GM12878 (cell line): ENCODE measurements at regions not wholly inside any gene's neighbourhood (a gene's known extent, or its start where the extent isn't known, plus 50 kb on each side); places are given as distances from the start of the nearest gene placed in this dataset.

Experiments used
- ATAC-seq: fragments of 200-7000 bp; cut with Tn5 transposase; 3 replicates; pipeline ENCODE4 v1.9.1; 2020; ENCODE audit warnings: mild to moderate bottlenecking, moderate library complexity
- BruUV-seq: library from RNA; stranded (reverse); fragments of 400-500 nt; replicated peaks from 2 replicates; lab custom pipeline; 2021; lab: Mats Ljungman, UMichigan
- CTCF ChIA-PET: fragments of 300-600 bp; sonication (Branson Sonifier 250); formaldehyde crosslinking; extraction: SDS; loops from one replicate; lab custom pipeline; 2021; ENCODE audit warnings: inconsistent platforms; lab: Yijun Ruan, JAX
- POLR2A ChIA-PET: fragments of 350-600 bp; formaldehyde crosslinking; extraction: SDS; loops from one replicate; lab custom pipeline; 2021; ENCODE audit warnings: inconsistent platforms; lab: Charles Lee
- RAD21 ChIA-PET: fragments of 300-600 bp; sonication (Branson Sonifier 250); formaldehyde crosslinking; loops from one replicate; lab custom pipeline; 2023; ENCODE audit warnings: antibody characterized with exemption; ENCODE audit not compliant: unreplicated experiment; lab: Charles Lee
- SMC1A ChIA-PET: fragments of 300-600 bp; sonication (Branson Sonifier 250); formaldehyde crosslinking; loops from one replicate; lab custom pipeline; 2023; ENCODE audit not compliant: unreplicated experiment, uncharacterized antibody; lab: Charles Lee
- DNase-seq: peaks from one replicate; pipeline ENCODE4 v3.0.0-alpha.2; 2011; ENCODE audit warnings: low read depth, low spot score
- FAIRE-seq: peaks from 3 replicates; lab custom pipeline; 2011; peaks lifted over from hg19 to GRCh38; lab: Jason Lieb, UNC
- H2AFZ ChIP-seq: 2 replicates; pipeline ENCODE4 v1.6.0; 2011; ENCODE audit warnings: low read depth, low read length, control low read depth; ENCODE audit not compliant: control insufficient read depth
- H3K27ac ChIP-seq: 2 replicates; pipeline ENCODE4 v1.5.1; 2011; ENCODE audit warnings: control low read depth; ENCODE audit not compliant: control insufficient read depth, insufficient read depth
- H3K27me3 ChIP-seq, 2 experiments: replicated peaks in 1 of 2; 2 replicates each; pipeline versions ENCODE4 v1.6.0 to v1.6.1; 2011; ENCODE audit warnings: low read length in 1 of 2; ENCODE audit not compliant: control insufficient read depth in 2 of 2, insufficient read depth in 2 of 2
- H3K36me3 ChIP-seq, 2 experiments: 2 replicates each; pipeline ENCODE4 v1.5.1; 2011; ENCODE audit warnings: low read length in 1 of 2; ENCODE audit not compliant: control insufficient read depth in 2 of 2, insufficient read depth in 2 of 2
- H3K4me1 ChIP-seq: 2 replicates; pipeline ENCODE4 v1.6.1; 2011; ENCODE audit warnings: mild to moderate bottlenecking, low read length, moderate library complexity, mixed read lengths; ENCODE audit not compliant: control insufficient read depth, insufficient read depth
- H3K4me2 ChIP-seq: 2 replicates; pipeline ENCODE4 v1.6.0; 2011; ENCODE audit warnings: control low read depth; ENCODE audit not compliant: control insufficient read depth, insufficient read depth
- H3K4me3 ChIP-seq: fragments of 200-600 bp; sonication (generic); 2 replicates; pipeline ENCODE4 v1.5.1; 2016
- H3K79me2 ChIP-seq: 2 replicates; pipeline ENCODE4 v1.6.0; 2011; ENCODE audit warnings: low read length; ENCODE audit not compliant: control insufficient read depth, insufficient read depth
- H3K9ac ChIP-seq: 2 replicates; pipeline ENCODE4 v1.8.0; 2011; ENCODE audit warnings: low read length, control low read depth, mixed read lengths; ENCODE audit not compliant: control insufficient read depth, insufficient read depth
- H3K9me3 ChIP-seq: replicated peaks from 3 replicates; pipeline ENCODE4 v1.5.1; 2011; ENCODE audit warnings: mild to moderate bottlenecking, low read length; ENCODE audit not compliant: control insufficient read depth, insufficient read depth
- H4K20me1 ChIP-seq: 2 replicates; pipeline ENCODE4 v1.6.0; 2011; ENCODE audit not compliant: control insufficient read depth, insufficient read depth
- E2F8 ChIP-seq: fragments of 450-650 bp; IDR thresholded peaks from 2 replicates; pipeline ENCODE4 v1.6.1; 2018; ENCODE audit warnings: mild to moderate bottlenecking, low read depth, moderate library complexity; ENCODE audit not compliant: partially characterized antibody
- EP300 ChIP-seq, 2 experiments: fragments of 150-350 bp in 1 of 2; IDR thresholded peaks; 2 replicates each; pipeline ENCODE4 v1.6.1; 2011 to 2012; ENCODE audit warnings: low read depth in 2 of 2, low read length in 2 of 2, borderline replicate concordance in 1 of 2, improper control_type of control experiment in 1 of 2, inconsistent platforms in 1 of 2; ENCODE audit not compliant: control insufficient read depth in 1 of 2
- HDAC2 ChIP-seq: fragments of 200-600 bp; sonication (generic); IDR thresholded peaks from 2 replicates; pipeline ENCODE4 v1.6.1; 2017
- IKZF1 ChIP-seq: fragments of 450-650 bp; conservative IDR thresholded peaks from 2 replicates; pipeline ENCODE4 v1.6.1; 2017; ENCODE audit warnings: antibody characterized with exemption, mild to moderate bottlenecking
- KLF5 ChIP-seq: fragments of 450-650 bp; IDR thresholded peaks from 2 replicates; pipeline ENCODE4 v1.6.1; 2014; ENCODE audit warnings: mild to moderate bottlenecking; ENCODE audit not compliant: partially characterized antibody
- MYB ChIP-seq: fragments of 150-350 bp; IDR thresholded peaks from 2 replicates; pipeline ENCODE4 v1.6.1; 2014; ENCODE audit warnings: mild to moderate bottlenecking, low read depth, low read length, borderline replicate concordance
- RB1 ChIP-seq: fragments of 450-650 bp; formaldehyde crosslinking; IDR thresholded peaks from 2 replicates; pipeline ENCODE4 v1.6.1; 2017; ENCODE audit warnings: mild to moderate bottlenecking, borderline replicate concordance
- REST ChIP-seq: IDR thresholded peaks from 2 replicates; pipeline ENCODE4 v1.6.1; 2012; ENCODE audit warnings: mild to moderate bottlenecking, low read depth, low read length
- SMAD1 ChIP-seq: fragments of 450-650 bp; IDR thresholded peaks from 2 replicates; pipeline ENCODE4 v1.6.1; 2018; ENCODE audit warnings: mild to moderate bottlenecking, low read depth; ENCODE audit not compliant: partially characterized antibody
- TARDBP ChIP-seq: IDR thresholded peaks from 2 replicates; pipeline ENCODE4 v1.6.1; 2016; ENCODE audit warnings: borderline replicate concordance
- WGBS: methylation state at CpG from one replicate; pipeline ENCODE4 v1.1.6; 2016; ENCODE audit warnings: low lambda C conversion rate; ENCODE audit not compliant: insufficient replicate concordance, insufficient coverage; ENCODE audit errors: missing lambda C conversion rate; 5-methylcytosine and 5-hydroxymethylcytosine counted together
- in situ Hi-C: fragments of 300-500 bp; cut with MboI; formaldehyde crosslinking; loops from 9 replicates; pipeline ENCODE4 v1.14.3; 2018; ENCODE audit warnings: mixed read lengths
- intact Hi-C: fragments of 100-400 bp; cut with micrococcal nuclease; formaldehyde crosslinking; loops from one replicate; pipeline ENCODE4 v1.14.2; 2022; ENCODE audit not compliant: unreplicated experiment
- TF ChIP-seq, protein P1 (sequence below): IDR thresholded peaks from 2 replicates; pipeline ENCODE4 v1.6.1; 2012; ENCODE audit warnings: low read length, inconsistent platforms

GRCh38 chr10:108736111-108736510 is 1187.2 kb downstream of the XPNPEP1 start (continued):
- TF ChIP-seq, protein P1, sequence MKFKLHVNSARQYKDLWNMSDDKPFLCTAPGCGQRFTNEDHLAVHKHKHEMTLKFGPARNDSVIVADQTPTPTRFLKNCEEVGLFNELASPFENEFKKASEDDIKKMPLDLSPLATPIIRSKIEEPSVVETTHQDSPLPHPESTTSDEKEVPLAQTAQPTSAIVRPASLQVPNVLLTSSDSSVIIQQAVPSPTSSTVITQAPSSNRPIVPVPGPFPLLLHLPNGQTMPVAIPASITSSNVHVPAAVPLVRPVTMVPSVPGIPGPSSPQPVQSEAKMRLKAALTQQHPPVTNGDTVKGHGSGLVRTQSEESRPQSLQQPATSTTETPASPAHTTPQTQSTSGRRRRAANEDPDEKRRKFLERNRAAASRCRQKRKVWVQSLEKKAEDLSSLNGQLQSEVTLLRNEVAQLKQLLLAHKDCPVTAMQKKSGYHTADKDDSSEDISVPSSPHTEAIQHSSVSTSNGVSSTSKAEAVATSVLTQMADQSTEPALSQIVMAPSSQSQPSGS = no peak
- TF ChIP-seq HDAC2 = no peak

GRCh38 chr10:108735380-108735779 is 1187.9 kb downstream of the XPNPEP1 start:
- H3K4me2 ChIP-seq = no peak overlapping the region
- H3K79me2 ChIP-seq = no peaks in the 10 kb centered on the region
- DNase-seq = no peak
- RAD21 ChIA-PET = no interaction called here
- no peaks in the 10 kb centered on the region for H3K4me1 ChIP-seq
- H3K4me3 ChIP-seq = no peak overlapping the region
- POLR2A ChIA-PET = no interaction called here
- H3K9ac ChIP-seq = no peak overlapping the region
- BruUV-seq = no TSS peak
- no peak for FAIRE-seq
- H2AFZ ChIP-seq = no peak overlapping the region
- H3K27ac ChIP-seq = no peak overlapping the region
- intact Hi-C loops (no loop called here), in situ Hi-C loops (no loop called here)
- no peaks in the 10 kb centered on the region for H4K20me1 ChIP-seq
- no peak for ATAC-seq
- CTCF ChIA-PET = no interaction called here
- no peaks in the 10 kb centered on the region for H3K27me3 ChIP-seq
- WGBS = 43% methylated on average over 5 of the region's 5 CpGs
- TF ChIP-seq REST (no peak), SMAD1 (no peak), MYB (no peak), E2F8 (no peak), IKZF1 (no peak), KLF5 (no peak), TARDBP (no peak), RB1 (no peak), EP300 (IDR thresholded peaks at IDR 0.05; ENCODE audit: borderline replicate concordance in 1 of 2, control insufficient read depth in 1 of 2, low read depth in 2 of 2, low read length in 2 of 2) (no peak)
- H3K36me3 ChIP-seq = no peaks in the 10 kb centered on the region
- SMC1A ChIA-PET = no interaction called here
- H3K9me3 ChIP-seq = no peaks in the 10 kb centered on the region; the same call in 2 of the 3 replicates
